LNCaP clone FGC (cell line): ENCODE measurements at regions not wholly inside any gene's neighbourhood (a gene's known extent, or its start where the extent isn't known, plus 50 kb on each side); places are given as distances from the start of the nearest gene placed in this dataset.

Source experiments
- DNase-seq: peaks from one replicate; pipeline ENCODE4 v3.0.0-alpha.2; 2011; ENCODE audit warnings: low read depth
- H3K4me3 ChIP-seq: 2 replicates; pipeline ENCODE4 v1.5.1; 2011; ENCODE audit warnings: mild to moderate bottlenecking, low read depth, low read length, control low read depth
- TF ChIP-seq, protein P1 (sequence below): IDR thresholded peaks from 2 replicates; pipeline ENCODE4 v1.5.1; 2012; ENCODE audit warnings: mild to moderate bottlenecking; ENCODE audit not compliant: control insufficient read depth, insufficient read depth; ENCODE audit errors: extremely low read depth

DNA sequence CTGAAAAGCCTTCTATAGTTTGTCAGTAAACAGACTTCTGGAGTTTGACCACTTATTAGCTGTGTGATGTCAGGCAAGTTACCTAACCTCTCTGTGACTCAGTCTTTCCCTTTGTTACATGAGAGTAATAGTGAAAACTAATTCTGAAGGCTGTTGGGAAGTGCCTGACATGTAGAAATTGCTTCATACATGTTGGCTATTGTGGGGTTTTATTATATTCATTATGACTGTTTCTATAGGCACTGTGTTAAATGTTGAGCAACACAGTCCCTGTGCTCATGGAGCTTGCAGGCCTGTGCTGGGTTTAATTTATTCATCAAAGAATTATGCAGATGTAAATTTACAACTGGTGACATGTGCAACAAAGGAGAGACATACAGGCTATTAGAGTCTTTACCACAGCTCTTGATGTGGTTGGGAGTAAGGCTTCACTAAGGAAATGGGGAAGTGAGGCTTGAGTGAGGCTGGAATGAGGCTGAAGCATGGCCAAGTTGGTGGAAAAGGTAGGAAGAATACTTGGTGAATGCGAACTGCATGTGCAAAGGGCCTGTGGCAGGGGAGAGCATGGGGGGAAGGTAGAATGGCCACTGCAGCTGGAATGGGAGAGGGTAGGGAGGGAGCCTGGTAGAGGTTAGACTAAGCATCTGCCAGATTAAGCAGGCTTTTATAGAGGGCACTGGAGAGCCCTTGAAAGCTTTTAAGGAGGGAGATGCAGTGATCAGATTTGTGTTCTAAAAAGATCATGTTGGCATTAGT lies 236.4 kb upstream of the CRY1 start:
- DNase-seq = no peak
- TF ChIP-seq, protein P1, sequence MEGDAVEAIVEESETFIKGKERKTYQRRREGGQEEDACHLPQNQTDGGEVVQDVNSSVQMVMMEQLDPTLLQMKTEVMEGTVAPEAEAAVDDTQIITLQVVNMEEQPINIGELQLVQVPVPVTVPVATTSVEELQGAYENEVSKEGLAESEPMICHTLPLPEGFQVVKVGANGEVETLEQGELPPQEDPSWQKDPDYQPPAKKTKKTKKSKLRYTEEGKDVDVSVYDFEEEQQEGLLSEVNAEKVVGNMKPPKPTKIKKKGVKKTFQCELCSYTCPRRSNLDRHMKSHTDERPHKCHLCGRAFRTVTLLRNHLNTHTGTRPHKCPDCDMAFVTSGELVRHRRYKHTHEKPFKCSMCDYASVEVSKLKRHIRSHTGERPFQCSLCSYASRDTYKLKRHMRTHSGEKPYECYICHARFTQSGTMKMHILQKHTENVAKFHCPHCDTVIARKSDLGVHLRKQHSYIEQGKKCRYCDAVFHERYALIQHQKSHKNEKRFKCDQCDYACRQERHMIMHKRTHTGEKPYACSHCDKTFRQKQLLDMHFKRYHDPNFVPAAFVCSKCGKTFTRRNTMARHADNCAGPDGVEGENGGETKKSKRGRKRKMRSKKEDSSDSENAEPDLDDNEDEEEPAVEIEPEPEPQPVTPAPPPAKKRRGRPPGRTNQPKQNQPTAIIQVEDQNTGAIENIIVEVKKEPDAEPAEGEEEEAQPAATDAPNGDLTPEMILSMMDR = no peak
- H3K4me3 ChIP-seq = no peak overlapping the region

DNA sequence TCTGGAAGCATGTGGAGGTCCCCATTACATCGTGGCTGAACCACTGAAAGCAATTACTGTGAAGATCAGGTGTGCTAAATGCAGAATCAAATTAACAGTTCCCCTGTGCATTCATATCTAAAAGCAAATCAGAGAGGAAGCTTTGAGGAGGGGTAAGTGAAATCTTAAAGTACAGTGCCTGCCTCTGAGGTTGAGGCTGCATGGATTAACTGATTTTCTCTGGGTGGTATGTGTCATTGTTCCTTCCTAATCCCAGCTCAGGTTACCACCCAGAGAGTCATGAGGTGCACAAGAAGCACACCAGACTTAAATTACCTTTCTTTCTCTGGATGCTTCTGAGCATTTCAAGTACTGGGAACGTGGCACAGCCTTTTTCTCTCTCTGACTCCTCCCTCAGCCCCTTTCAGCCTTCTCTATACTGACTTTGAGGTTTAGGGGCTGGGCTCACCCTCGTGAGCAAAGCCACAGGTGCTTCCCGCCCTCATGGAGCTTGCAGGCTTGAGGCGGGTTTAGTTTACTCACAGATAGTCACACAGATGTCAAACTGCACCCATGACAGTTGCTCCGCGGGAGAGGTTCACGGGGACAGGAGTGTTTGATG lies 237.6 kb upstream of the CRY1 start:
- TF ChIP-seq, protein P1 = no peak
- H3K4me3 ChIP-seq = no peak overlapping the region
- DNase-seq = no peak

DNA sequence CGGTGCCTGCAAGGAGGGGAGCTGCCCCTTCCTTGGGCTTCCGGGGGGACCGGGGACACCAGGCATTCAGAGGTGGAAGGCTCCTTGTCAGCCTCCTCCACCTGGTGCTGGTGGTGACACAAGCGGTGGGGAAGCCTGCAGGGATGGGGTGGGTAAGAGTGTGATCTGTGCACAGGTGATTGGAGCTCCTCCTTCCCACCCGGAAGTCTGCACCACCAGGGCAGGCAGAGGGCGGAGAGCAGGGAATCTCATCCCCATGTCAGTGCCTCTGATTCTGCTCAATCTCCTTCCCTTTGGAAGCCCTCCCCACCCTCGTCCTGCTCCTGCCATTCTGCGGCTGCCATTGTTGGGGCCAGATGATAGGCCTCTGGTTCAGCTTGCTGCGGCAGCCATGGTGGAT lies 238.1 kb upstream of the CRY1 start:
- no peak overlapping the region for H3K4me3 ChIP-seq
- DNase-seq = no peak
- TF ChIP-seq, protein P1 = no peak

DNA sequence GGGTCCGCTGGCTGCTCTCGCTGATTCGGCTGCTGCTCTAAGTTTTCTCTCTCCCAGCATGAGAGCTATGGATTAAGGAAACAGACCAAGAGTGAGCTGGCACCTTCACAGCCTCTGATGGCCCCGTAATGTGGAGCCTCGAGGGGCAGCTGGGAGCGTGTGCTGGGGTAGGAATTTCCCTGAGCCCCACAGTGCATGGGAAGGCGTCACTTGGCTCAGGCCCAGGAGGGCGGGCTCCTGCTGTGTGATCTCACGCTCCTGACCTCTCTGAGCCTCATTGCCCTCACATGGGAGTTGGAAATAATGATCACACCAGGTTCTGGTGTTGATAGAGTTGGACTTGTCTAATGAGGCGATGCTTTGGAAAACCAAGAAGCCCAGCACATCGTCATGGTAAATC lies 238.6 kb upstream of the CRY1 start:
- DNase-seq = no peak
- TF ChIP-seq, protein P1 = no peak
- H3K4me3 ChIP-seq = no peak overlapping the region

DNA sequence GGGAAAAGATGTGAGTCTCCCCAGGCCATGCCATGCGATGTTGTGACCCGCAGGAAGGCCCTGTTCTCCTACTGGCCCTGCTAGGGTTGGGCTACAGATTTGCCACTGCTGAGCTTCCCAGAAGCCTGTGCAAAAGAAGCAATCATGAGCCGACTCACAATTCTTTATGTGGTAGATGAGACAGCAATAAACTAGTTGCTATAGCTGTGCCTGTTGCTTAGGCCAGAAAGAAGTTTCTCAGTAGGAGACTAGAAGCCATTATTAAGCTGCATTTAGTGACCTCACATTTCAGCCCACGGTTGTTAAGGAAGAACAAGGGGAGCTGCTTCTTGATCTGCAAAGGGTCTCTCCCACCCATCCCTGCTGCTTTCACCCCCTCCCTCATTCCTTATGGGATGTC lies 239.4 kb upstream of the CRY1 start:
- TF ChIP-seq, protein P1 = no peak
- DNase-seq = no peak
- no peak overlapping the region for H3K4me3 ChIP-seq

DNA sequence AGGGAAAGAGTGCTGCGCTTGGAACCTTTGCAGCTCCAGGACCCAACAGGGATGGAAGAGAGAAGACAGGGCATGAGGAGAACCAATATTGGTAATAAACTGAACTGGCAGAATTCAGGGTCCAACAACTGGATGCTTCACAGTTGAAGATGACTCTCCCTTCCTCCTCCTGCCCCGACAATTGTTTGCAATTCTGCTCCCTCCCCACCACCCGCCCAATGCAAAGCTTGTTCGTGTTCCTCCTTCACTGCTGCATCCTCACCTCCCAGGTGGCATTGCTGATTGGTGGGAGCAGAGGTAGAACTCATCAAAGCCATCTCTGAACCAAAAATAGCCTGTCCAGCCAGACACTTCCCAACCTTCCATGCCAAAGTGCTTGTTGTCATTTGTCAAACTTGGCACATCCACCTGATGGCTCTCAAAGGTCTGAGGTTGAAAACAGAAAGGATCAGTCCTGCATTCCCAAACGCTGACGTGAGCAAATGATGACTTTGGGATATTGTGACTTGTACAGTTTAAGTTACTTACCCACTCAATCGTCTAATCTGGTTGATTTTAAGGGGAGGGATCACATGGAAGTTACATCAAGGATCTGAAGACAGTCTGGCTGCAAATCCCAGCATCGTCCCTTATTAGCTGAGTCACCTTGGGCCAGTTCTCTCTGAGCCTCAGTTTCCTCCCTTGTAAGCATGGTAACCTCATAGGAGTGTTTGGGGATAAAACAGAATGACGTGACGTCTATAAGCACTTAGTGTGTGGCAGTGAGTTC lies 242.6 kb upstream of the CRY1 start:
- no peak for DNase-seq
- TF ChIP-seq, protein P1 = no peak

More for the DNA sequence above, 242.6 kb upstream of the CRY1 start:
- no peak overlapping the region for H3K4me3 ChIP-seq
